SIG-M5 (cell line): ENCODE measurements at regions not wholly inside any gene's neighbourhood (a gene's known extent, or its start where the extent isn't known, plus 50 kb on each side); places are given as distances from the start of the nearest gene placed in this dataset.

Source experiments
- DNase-seq: peaks from one replicate; lab custom pipeline; 2025; lab: John Stamatoyannopoulos, UW

GRCh38 chr16:62661435-62661834 lies 625.2 kb upstream of the CDH8 start:
- no peak for DNase-seq

DNA sequence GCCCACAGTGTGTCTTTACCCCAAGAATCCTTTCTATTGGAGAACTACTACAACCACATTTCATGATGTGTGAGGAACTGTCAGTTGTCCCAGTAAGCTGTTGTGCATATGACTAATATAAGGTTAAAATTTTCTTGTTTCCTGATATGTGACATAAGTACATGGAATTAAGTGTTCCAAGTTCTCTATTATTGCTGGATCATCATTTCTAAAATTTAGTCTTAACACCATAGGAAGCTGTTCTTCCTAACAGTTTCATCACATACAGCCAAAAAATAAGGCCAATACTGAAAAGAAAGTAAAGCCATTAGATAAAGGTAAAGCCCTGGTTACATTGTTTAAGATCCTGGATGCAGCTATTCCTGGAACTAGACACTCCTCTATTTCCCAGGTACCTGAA lies 620.9 kb upstream of the CDH8 start:
- no peak for DNase-seq

DNA sequence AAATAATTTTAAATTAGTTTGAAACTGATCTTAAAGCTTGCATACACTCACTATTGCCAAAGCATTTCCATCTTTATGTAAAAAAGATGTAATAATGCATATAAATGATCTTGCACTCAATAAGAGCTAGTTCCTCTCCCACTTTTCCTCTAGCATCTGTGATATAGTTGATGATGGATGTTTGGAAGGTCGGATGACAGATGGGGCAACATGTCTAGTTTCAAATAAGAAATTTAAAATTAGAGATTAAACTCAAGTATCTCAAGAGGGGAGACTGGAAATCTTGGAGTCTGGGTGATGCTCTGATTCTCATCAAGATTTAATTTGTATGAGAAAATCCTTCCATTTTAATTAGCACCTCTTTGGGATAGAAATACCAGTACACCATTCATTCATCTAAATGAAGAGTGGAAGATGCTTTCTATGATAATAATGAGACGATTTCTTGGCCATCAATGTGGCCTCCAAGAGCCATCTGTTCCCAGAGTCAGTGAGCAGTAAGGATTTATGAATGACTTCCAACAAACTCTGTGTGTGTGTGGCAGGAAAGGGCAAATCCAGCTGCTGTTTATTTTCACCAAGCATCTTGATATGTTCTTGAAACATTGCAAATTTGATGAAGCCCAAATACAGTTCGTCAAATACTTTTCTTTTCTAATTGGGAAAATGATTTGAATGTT lies 616.3 kb upstream of the CDH8 start:
- no peak for DNase-seq

DNA sequence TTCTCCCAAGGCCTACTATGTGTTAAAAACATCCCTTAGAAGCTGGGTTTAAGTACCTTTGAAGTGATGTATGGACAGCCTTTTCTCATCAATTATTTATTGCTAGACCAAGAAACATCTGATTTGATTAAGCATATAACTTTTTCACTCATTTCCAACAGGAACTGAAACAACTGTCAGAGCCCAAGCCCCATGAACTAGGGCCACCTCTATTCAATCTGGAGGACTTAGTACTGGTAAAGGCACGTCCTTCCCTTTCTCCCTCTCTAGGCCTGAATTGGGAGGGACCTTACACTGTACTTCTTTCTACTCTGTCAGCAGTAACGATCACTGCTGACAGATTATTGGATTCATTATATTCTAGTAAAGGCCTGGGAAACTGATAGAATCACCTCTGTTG lies 612.0 kb upstream of the CDH8 start:
- DNase-seq: no peak

DNA sequence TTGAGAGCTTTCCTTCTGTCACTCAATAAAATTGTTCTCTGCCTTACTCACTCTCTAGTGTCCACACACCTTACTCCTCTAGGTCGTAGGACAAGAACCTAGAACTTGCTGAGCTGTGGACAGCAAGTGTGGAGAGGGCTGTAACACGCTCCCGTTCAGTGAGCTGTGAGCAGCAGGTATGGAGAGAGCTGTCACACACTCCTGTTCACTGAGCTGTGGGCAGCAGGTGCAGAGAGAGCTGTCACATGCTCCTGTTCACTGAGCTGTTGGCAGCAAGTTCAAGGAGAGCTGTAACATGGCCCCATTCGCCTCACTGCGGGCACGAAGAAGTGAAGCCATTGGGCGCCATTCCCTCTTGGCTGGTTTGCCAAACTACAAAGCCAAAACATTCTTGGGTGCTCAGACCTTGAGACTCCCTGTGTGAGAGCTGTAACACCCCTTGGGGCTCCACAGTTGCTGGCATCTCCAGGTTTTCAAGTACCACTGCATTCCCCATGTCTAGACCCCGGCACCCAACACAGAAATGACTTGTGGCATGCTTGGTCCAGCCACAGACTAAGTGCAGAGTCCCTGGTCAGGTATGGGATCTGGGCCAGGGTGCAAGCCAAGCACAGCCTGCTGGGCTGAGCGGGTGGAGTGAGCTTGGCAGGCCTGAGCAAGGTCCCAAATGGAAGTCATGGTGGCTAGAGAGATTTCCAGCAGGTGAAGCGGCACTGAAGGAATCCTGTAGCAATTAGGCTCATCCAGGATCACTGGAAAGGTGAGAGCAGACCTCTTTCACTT lies 608.0 kb upstream of the CDH8 start:
- DNase-seq: no peak

GRCh38 chr16:62642677-62643076 lies 606.4 kb upstream of the CDH8 start:
- DNase-seq: no peak

- DNase-seq: no peak
Measured at GRCh38 chr16:62639890-62640289, 603.7 kb upstream of the CDH8 start.

DNA sequence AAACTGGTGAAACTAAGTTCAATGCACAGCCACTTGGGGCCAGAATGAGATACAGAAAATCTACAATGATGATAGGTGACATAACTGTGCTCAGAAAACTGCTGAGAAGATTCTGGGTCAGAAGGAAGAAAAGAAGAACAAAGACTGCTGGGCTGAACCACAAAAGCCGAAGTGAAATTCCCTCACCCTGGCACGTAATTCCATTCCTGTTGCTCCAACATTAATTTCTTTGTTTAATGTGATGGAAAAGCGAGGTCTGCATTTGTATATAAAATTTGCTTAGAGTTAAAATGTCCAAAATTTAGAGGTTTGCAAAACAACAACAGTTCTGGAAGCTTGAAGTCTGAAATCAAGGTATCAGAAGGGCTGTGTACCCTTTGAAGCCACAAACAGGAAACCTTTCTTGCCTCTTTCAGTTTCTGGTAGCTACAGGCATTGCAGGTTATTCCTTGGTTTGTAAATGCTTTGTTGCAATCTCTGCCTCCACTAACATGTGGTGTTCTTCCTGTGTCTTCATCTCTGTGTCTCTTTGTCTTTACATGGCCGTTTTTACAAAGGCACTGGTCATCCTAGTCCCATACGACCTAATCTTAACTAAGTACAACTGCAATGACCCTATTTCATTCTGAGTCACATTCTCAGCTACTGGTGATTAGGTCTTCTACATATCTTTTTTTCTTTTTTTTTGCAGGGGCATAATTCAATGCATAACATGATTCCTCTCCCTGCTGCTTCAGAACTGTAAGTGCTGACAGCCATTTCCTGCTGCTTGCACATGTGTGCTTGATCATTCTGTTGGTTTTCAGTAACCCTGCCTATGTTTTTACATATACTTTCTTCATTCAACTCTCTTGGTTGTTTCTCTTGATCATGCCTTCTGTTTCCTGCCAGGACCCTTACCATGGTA lies 603.0 kb upstream of the CDH8 start:
- no peak for DNase-seq

GRCh38 chr16:62638324-62638911 lies 602.2 kb upstream of the CDH8 start:
- no peak for DNase-seq

DNA sequence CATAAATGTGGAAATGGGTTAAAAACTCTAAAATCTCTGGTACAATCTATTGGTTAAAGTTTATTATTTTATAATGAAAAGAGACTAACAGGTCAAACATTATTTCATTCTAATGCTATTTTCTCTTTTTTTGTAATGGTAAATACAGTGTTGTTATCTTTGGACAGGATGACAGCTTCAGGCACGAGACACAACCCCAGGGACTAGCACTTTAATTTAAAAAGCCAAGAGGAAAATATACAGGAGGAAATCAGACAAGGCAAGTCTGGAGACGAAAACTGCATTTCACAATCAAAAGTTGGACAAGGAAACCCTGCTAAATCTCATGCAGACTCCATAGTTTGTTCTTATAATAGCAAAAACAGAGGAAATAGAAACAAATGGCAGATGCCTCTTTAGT lies 589.1 kb upstream of the CDH8 start:
- no peak for DNase-seq

GRCh38 chr16:62620275-62620674 lies 584.0 kb upstream of the CDH8 start:
- DNase-seq: no peak

- DNase-seq: no peak
Measured at GRCh38 chr16:62615526-62615925, 579.3 kb upstream of the CDH8 start.

- DNase-seq: no peak
Measured at GRCh38 chr16:62610291-62610690, 574.1 kb upstream of the CDH8 start.

DNA sequence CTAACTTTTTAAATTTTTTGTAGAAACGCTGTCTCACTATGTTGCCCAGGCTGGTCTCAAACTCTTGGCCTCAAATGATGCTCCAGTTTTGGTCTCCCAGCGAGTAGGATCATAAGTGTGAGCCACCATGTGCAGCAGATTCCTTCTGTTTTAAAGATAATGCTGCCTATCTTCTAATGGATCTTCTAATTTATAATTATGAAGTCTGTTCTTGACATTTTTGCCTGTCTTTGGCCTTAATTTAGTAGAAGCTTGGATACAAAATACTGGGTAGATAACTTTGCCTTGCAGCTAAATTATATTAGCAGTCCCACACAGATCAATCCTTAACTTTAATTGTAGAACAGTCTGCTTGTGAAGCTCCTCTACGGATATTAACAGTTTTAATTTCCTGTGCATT lies 566.6 kb upstream of the CDH8 start:
- DNase-seq: no peak

DNA sequence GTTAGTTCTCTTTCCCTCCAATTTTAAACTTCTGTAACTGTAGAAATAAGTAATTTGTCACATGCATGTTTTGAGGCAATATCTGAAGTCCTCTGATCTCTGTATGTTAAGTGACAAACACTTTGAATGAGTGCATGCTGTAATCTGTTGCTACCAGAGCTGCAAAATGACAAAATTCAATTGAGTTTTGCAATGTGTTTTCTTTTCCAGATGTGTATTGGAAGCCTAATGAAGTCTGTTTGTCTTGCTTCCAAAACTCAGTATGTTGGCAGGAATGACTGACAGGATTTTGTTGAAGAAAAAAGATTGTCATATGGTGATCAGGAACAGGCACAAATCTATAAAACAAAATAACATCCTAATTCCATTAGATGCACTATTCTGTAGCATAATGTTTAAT lies 561.6 kb upstream of the CDH8 start:
- no peak for DNase-seq

- DNase-seq: no peak
Measured at GRCh38 chr16:62596584-62596983, 560.3 kb upstream of the CDH8 start.

DNA sequence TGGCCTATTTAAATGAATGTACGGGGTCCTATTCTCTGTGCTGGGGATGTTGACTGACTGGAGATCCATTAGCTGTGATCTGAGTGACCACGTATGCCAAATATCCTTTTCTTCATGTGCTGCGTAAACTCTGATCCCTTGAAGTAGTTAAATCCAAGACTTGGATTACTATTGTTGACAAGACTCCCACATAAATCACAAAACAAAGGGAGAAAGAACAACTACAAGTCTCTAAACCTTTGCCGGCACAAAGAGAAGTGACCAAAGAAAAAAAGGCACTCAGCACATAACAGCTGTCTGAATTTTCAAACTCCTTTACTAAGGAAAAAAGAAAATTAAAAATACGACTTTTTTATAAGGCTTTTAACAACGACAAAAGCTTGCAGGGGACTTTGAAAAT lies 559.9 kb upstream of the CDH8 start:
- no peak for DNase-seq

GRCh38 chr16:62586128-62586862 lies 550.1 kb upstream of the CDH8 start:
- no peak for DNase-seq

DNA sequence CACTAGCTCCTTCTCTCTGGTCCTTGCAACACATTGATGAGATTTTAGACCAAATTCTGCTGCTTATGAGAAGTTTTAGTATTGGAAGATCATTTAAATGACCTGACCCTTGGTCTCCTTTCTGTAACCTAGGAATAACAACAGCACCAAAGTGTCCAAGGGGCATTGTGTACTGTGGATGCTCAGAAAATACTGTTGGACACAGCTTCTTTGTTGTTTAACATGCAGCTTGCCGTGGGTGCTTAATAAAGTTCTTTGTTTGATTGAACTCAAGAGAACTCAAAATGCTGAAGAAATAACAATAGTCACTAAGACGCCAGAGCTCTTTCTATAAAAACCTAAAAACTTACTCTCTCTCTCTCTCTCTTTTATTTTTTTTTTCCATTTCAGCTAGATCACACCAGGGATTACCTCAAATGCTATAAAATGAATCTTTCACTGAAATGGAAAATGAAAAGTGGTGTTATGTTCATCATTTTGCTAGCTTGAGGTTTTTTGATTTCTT lies 548.9 kb upstream of the CDH8 start:
- DNase-seq: no peak

DNA sequence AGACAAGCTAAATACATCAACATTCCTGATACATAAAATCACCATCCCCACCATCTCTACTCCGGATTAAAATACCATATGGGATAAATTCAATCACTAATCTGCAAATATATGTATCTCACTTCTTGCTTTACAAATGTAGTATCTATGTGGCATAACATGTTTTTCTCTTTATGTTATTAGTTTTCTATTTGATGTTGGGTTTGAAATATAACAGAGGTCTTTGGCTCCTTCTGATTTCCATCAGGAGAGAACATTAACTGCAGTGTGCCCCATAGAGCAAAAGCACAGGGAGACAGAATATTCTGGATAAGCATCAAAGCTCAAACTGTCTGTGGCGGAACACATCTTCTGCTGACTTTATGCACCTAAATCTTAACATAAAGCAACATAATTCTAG lies 547.2 kb upstream of the CDH8 start:
- DNase-seq: no peak

DNA sequence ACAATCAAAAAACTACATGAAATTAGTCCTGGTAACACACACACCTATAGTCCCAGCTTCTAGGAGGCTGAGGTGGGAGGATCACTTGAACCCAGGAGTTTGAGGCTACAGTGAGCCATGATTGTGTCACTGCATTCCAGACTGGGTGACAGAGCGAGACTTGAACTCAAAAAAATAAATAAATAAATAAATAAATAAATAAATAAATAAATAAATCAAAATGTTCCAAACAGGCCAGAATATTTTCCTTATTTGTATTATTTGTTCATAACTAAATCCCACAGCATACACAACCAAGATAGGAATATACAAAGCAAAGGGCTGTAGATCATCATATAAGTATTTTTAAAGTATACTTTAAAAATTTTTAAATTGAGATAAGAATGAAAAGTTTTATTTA lies 537.2 kb upstream of the CDH8 start:
- no peak for DNase-seq

- no peak for DNase-seq
Measured at GRCh38 chr16:62568926-62569325, 532.7 kb upstream of the CDH8 start.
